ENCODE measurements at regions not wholly inside any gene's neighbourhood (a gene's known extent, or its start where the extent isn't known, plus 50 kb on each side); places are given as distances from the start of the nearest gene placed in this dataset.

DNA sequence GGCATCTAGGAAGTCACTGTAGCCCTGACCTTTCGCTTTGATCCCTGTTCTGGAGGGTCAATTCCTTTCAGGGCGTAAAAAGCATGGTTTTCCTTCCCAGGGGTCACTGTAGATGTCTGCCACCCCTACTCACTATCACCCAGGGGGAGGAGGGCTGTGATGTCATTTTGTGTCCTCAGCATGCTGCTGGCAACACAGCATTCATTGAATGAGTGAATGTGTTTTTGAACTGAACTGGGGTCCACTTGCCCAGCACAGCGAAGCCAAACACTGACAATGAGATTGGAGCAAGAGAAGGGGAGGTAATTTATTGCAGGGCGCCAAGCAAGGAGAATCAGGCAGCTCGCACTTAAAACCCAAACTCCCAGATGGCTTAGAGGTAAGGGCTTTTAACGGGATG is 78.2 kb upstream of the PGBD5 start:
- no peak for DNase-seq (ENCODE audit: low read depth, low spot score)
- in situ Hi-C loops (cut with HindIII; ENCODE audit: low sequenced_read_pairs): no loop called here
- no peak overlapping the region for H3K4me3 ChIP-seq (ENCODE audit: low read depth, low read length)
- TF ChIP-seq, protein P1, sequence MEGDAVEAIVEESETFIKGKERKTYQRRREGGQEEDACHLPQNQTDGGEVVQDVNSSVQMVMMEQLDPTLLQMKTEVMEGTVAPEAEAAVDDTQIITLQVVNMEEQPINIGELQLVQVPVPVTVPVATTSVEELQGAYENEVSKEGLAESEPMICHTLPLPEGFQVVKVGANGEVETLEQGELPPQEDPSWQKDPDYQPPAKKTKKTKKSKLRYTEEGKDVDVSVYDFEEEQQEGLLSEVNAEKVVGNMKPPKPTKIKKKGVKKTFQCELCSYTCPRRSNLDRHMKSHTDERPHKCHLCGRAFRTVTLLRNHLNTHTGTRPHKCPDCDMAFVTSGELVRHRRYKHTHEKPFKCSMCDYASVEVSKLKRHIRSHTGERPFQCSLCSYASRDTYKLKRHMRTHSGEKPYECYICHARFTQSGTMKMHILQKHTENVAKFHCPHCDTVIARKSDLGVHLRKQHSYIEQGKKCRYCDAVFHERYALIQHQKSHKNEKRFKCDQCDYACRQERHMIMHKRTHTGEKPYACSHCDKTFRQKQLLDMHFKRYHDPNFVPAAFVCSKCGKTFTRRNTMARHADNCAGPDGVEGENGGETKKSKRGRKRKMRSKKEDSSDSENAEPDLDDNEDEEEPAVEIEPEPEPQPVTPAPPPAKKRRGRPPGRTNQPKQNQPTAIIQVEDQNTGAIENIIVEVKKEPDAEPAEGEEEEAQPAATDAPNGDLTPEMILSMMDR (IDR thresholded peaks at IDR 0.05; ENCODE audit: low read depth, low read length): no peak

DNA sequence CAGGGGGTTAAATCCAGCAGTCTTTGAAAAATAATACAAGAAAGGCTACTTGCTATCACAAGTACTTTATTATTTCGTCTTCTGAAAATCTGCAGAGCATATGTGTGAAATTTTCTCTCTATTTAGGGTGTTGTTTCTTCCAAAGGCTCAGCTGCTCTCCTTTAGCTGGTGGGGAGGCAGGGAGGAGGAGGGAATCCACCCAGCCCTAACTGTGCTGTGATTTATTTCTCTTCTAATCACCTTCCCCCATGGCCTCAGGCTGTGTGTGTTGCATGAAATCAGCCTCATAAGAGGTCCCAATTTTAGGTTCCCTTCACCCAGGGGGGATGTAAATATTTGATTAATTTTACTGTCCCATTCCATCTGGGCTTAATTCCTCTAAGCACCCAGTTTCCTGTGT is 77.6 kb upstream of the PGBD5 start:
- TF ChIP-seq, protein P1 (IDR thresholded peaks at IDR 0.05; ENCODE audit: low read depth, low read length): no peak
- no peak for DNase-seq (ENCODE audit: low read depth, low spot score)
- in situ Hi-C loops (cut with HindIII; ENCODE audit: low sequenced_read_pairs): no loop called here
- no peak overlapping the region for H3K4me3 ChIP-seq (ENCODE audit: low read depth, low read length)

DNA sequence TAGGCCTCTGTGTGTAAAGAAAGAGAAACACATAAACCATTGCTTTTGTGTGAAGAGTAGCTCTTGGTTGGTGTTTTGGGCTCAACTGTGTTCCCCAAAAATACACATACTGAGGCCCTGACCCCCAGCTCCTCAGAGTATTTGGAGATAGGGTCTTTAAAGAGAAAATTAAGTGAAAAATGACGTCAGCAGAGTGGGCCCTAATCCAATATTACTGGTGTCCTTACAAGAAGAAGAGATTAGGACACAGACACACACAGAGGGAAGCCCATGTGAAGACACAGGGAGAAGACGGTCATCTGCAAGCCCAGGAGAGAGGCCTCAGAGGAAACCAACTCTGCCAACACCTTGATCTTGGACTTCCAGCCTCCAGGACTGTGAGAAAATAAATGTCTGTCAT is 76.9 kb upstream of the PGBD5 start:
- H3K4me3 ChIP-seq (ENCODE audit: low read depth, low read length): no peak overlapping the region

DNA sequence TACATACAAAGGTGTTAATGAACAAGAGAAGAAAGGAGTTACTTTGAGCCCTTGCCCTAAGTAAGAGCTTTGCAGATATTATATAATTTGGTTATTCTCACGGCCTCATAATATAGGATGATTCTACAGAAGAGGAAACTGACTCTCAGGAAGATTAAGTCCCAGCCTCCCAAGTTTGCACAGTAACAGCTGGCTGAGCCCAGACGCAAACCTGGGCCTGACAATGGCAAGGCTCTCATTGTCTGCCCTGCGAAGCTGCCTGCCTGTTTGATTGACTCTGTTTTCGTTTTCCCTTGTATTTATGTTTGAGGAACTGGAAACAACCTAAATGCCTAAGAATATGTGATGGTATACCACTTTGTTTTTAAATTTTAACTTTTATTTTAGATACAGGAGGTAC is 76.2 kb upstream of the PGBD5 start:
- no peak for DNase-seq (ENCODE audit: low read depth, low spot score)
- in situ Hi-C loops (cut with HindIII; ENCODE audit: low sequenced_read_pairs): no loop called here
- TF ChIP-seq, protein P1 (IDR thresholded peaks at IDR 0.05; ENCODE audit: low read depth, low read length): no peak
- H3K4me3 ChIP-seq (ENCODE audit: low read depth, low read length): no peak overlapping the region

More for the DNA sequence above, 76.9 kb upstream of the PGBD5 start:
- TF ChIP-seq, protein P1 (IDR thresholded peaks at IDR 0.05; ENCODE audit: low read depth, low read length): no peak
- DNase-seq (ENCODE audit: low read depth, low spot score): no peak
- in situ Hi-C loops (cut with HindIII; ENCODE audit: low sequenced_read_pairs): no loop called here

GRCh38 chr1:230501849-230502248 is 75.7 kb upstream of the PGBD5 start:
- DNase-seq (ENCODE audit: low read depth, low spot score): no peak
- no peak overlapping the region for H3K4me3 ChIP-seq (ENCODE audit: low read depth, low read length)
- in situ Hi-C loops (cut with HindIII; ENCODE audit: low sequenced_read_pairs): no loop called here
- TF ChIP-seq, protein P1 (IDR thresholded peaks at IDR 0.05; ENCODE audit: low read depth, low read length): no peak

- in situ Hi-C loops (cut with HindIII; ENCODE audit: low sequenced_read_pairs): no loop called here
- TF ChIP-seq, protein P1 (IDR thresholded peaks at IDR 0.05; ENCODE audit: low read depth, low read length): no peak
- no peak overlapping the region for H3K4me3 ChIP-seq (ENCODE audit: low read depth, low read length)
- DNase-seq (ENCODE audit: low read depth, low spot score): no peak
These were observed 75.1 kb upstream of the PGBD5 start for GRCh38 chr1:230501242-230501641.

GRCh38 chr1:230500063-230500462 is 73.9 kb upstream of the PGBD5 start:
- TF ChIP-seq, protein P1 (IDR thresholded peaks at IDR 0.05; ENCODE audit: low read depth, low read length): no peak
- no peak overlapping the region for H3K4me3 ChIP-seq (ENCODE audit: low read depth, low read length)
- DNase-seq (ENCODE audit: low read depth, low spot score): no peak
- in situ Hi-C loops (cut with HindIII; ENCODE audit: low sequenced_read_pairs): no loop called here
